Activated CD4-positive, alpha-beta memory T cell treated with anti-CD3 and anti-CD28 coated beads for 36 hours (primary cell): ENCODE measurements at regions not wholly inside any gene's neighbourhood (a gene's known extent, or its start where the extent isn't known, plus 50 kb on each side); places are given as distances from the start of the nearest gene placed in this dataset.
"Not testable (repeated sequence)": the region's sequence is repeated elsewhere in the genome, so short reads cannot be mapped to it uniquely, and the experiment has no call there.

ENCODE experiments used
- CTCF ChIA-PET: fragments of 350-600 bp; sonication (Branson Sonifier 250); formaldehyde crosslinking; loops from one replicate; lab custom pipeline; 2021; ENCODE audit warnings: antibody characterized with exemption, inconsistent platforms; lab: Charles Lee
- POLR2A ChIA-PET: fragments of 350-600 bp; sonication (Branson Sonifier 250); formaldehyde crosslinking; loops from one replicate; lab custom pipeline; 2021; ENCODE audit warnings: antibody characterized with exemption; lab: Charles Lee
- DNase-seq: peaks from one replicate; pipeline ENCODE4 v3.0.0-alpha.2; 2020
- H3K27ac Mint-ChIP-seq: one replicate; pipeline ENCODE4 v1.8.0; 2021; ENCODE audit warnings: mixed read lengths
- H3K27me3 Mint-ChIP-seq: one replicate; pipeline ENCODE4 v1.8.0; 2021; ENCODE audit warnings: mixed read lengths
- H3K36me3 Mint-ChIP-seq: one replicate; pipeline ENCODE4 v1.8.0; 2021; ENCODE audit warnings: mixed read lengths
- H3K4me1 Mint-ChIP-seq: one replicate; pipeline ENCODE4 v1.8.0; 2021; ENCODE audit warnings: low read depth, mixed read lengths
- H3K4me3 Mint-ChIP-seq: one replicate; pipeline ENCODE4 v1.8.0; 2021; ENCODE audit warnings: mild to moderate bottlenecking, mixed read lengths
- H3K9me3 Mint-ChIP-seq: one replicate; pipeline ENCODE4 v1.8.0; 2021; ENCODE audit warnings: mixed read lengths
- intact Hi-C: fragments of 100-400 bp; cut with micrococcal nuclease; formaldehyde crosslinking; loops from one replicate; pipeline ENCODE4 v1.15.1; 2023

GRCh38 chr16:79959226-79959625 is 358.7 kb upstream of the MAF start:
- Mint-ChIP-seq H3K4me1 (no peaks in the 10 kb centered on the region), H3K27me3 (peaks cover 11% of the 10 kb centered on the region), H3K36me3 (no peaks in the 10 kb centered on the region), H3K4me3 (no peak overlapping the region), H3K9me3 (no peaks in the 10 kb centered on the region), H3K27ac (no peak overlapping the region)
- POLR2A ChIA-PET: no interaction called here
- intact Hi-C loops: no loop called here
- CTCF ChIA-PET: no interaction called here
- DNase-seq: no peak

GRCh38 chr16:79954921-79955705 is 354.6 kb upstream of the MAF start:
- Mint-ChIP-seq H3K27ac (no peak overlapping the region), H3K4me1 (no peaks in the 10 kb centered on the region), H3K9me3 (no peaks in the 10 kb centered on the region), H3K36me3 (no peaks in the 10 kb centered on the region), H3K4me3 (no peak overlapping the region), H3K27me3 (peaks cover 5% of the 10 kb centered on the region)
- ChIA-PET CTCF (no interaction called here), POLR2A (no interaction called here)
- no peak for DNase-seq
- intact Hi-C loops: no loop called here

DNA sequence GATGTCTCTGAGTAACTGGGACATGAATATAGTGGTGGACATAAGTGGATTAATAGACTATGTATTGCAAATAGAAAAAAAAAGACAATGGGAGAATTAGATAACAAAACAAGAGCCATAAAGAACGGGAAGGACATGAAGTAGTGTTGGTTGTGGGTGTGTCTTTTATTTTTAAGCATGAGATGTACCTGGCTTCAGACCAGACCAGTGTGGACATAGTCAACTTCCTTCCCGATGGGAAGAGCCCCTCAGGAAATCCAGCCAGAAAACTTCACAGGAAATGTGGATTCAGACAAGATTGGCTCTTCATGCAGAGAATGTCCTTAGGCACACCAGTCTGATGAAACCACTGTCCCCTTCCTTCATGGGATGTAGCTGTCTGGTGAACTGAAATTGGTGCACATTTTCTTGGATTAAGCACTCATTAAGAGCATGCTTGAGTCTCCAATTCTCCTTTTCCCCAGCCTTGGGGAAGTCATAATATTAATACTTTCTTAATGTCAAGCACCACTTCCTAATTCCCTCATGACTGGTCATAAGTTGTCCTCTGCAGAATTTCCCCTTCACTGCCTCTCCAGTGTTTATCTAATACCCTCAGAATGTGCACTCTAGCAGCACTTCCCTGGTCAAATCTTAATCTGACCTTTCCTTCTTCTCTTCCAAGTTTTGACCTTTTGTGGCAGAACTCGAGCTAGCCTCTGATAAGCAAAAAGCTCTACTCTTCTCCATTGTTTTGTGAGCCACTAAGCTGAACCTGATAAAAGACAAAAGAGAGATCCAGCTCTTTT is 350.6 kb upstream of the MAF start:
- intact Hi-C loops: no loop called here
- POLR2A ChIA-PET: no interaction called here
- no peak overlapping the region for H3K4me3 Mint-ChIP-seq

DNA sequence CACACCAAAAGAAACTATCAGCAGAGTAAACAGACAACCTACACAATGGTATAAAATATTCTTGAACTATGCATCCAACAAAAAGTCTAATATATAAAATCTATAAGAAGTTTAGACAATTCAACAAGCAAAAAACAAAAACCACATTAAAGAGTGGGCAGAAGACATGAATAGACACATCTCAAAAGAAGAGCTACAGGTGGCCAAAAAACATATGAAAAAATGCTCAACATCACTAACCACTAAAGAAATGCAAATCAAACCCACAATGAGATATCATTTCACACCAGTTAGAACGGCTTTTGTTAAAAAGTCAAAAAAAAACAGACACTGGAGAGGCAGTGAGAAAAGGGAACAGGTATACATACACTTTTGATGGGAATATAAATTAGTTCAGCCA is 348.9 kb upstream of the MAF start:
- intact Hi-C loops: no loop called here
- ChIA-PET CTCF (no interaction called here), POLR2A (no interaction called here)
- Mint-ChIP-seq H3K9me3 (no peaks in the 10 kb centered on the region), H3K4me1 (no peaks in the 10 kb centered on the region), H3K27me3 (peaks cover 12% of the 10 kb centered on the region), H3K27ac (no peak overlapping the region), H3K4me3 (no peak overlapping the region), H3K36me3 (no peaks in the 10 kb centered on the region)
- DNase-seq: no peak

More for the DNA sequence above, 350.6 kb upstream of the MAF start:
- Mint-ChIP-seq H3K9me3 (no peaks in the 10 kb centered on the region), H3K4me1 (no peaks in the 10 kb centered on the region), H3K27me3 (peaks cover 12% of the 10 kb centered on the region), H3K36me3 (no peaks in the 10 kb centered on the region), H3K27ac (no peak overlapping the region)
- CTCF ChIA-PET: no interaction called here
- no peak for DNase-seq

- no peaks in the 10 kb centered on the region for H3K36me3 Mint-ChIP-seq
- no peaks in the 10 kb centered on the region for H3K9me3 Mint-ChIP-seq
- POLR2A ChIA-PET: no interaction called here
- H3K27me3 Mint-ChIP-seq: peaks cover 10% of the 10 kb centered on the region
- H3K4me1 Mint-ChIP-seq: no peaks in the 10 kb centered on the region
- no peak overlapping the region for H3K4me3 Mint-ChIP-seq
- no peak overlapping the region for H3K27ac Mint-ChIP-seq
- DNase-seq: no peak
- CTCF ChIA-PET: no interaction called here
- intact Hi-C loops: no loop called here
These were observed 347.2 kb upstream of the MAF start for GRCh38 chr16:79947771-79948170.

DNA sequence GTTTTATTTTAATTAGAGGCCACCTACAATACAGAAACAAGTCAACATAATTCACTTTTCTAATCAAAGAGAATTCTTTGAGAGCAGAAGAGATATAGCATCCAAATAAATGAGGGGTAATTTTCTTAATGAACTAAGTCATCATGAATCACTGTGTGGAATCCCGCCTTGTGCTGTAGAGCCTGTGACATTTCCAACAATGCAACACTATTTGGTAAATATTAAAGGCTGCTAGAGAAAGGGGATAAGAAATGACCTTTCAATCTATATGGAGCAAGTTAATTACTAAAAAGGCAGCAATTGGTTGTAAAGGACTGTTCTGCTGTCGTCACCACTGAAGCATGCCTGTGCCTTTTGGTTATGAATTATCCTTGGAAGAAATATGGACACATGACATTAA is 345.7 kb upstream of the MAF start:
- ChIA-PET POLR2A (no interaction called here), CTCF (no interaction called here)
- H3K4me1 Mint-ChIP-seq: no peaks in the 10 kb centered on the region
- H3K4me3 Mint-ChIP-seq: no peak overlapping the region
- no peak overlapping the region for H3K27ac Mint-ChIP-seq
- intact Hi-C loops: no loop called here
- H3K9me3 Mint-ChIP-seq: no peaks in the 10 kb centered on the region
- peaks cover 10% of the 10 kb centered on the region for H3K27me3 Mint-ChIP-seq
- no peaks in the 10 kb centered on the region for H3K36me3 Mint-ChIP-seq
- DNase-seq: no peak

DNA sequence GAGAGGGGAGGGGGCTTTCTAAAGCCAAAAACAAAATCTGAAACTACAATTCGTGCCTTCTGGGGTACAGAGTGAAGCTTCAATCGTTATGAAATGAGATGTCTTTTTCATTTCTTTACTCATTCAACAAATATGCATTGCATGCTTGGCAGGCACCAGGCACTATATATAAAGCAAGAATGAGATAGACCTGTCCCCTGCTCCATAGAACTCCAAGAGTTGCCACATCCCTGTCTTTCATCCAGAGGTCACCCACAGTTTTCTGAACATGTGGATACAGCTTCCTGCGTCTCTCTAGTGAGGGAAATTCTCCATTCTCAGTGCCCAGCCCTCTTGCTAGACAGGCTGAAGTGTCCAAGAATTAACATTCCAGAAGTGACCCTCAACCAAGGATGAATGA is 343.2 kb upstream of the MAF start:
- H3K9me3 Mint-ChIP-seq: no peaks in the 10 kb centered on the region
- H3K4me1 Mint-ChIP-seq: no peaks in the 10 kb centered on the region
- H3K27ac Mint-ChIP-seq: no peak overlapping the region
- peaks cover 8% of the 10 kb centered on the region for H3K27me3 Mint-ChIP-seq
- POLR2A ChIA-PET: no interaction called here
- DNase-seq: no peak
- intact Hi-C loops: no loop called here
- H3K36me3 Mint-ChIP-seq: no peaks in the 10 kb centered on the region
- CTCF ChIA-PET: no interaction called here
- H3K4me3 Mint-ChIP-seq: no peak overlapping the region

DNA sequence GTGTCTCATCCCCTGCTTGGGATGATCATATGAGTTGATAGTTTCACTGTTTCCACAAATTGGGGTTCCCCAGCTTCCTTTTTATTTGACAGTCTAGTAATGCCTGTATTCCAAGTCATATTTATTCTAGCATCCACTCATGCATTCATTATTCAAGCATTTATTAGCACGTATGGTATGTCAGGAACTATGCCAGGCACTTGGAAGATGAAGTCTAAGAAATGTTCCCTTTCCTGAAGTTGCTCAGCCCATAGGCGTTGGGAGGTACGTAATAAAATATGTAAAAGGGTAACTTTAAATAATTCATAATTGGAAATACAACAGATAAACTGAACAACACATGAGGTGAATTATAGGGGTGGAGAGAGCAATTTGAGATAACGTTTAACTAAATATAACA is 338.0 kb upstream of the MAF start:
- no peak for DNase-seq
- Mint-ChIP-seq H3K4me3 (no peak overlapping the region), H3K27ac (no peak overlapping the region), H3K36me3 (no peaks in the 10 kb centered on the region), H3K4me1 (no peaks in the 10 kb centered on the region), H3K27me3 (peaks cover 4% of the 10 kb centered on the region), H3K9me3 (no peaks in the 10 kb centered on the region)
- ChIA-PET CTCF (no interaction called here), POLR2A (no interaction called here)
- intact Hi-C loops: no loop called here

- CTCF ChIA-PET: interaction anchor here (0.7 kb wide), 1 partner anchor 1365 kb away, joined by 3 read pairs; no protein-coding TSS in a partner anchor
- DNase-seq, H3K27ac Mint-ChIP-seq, H3K27me3 Mint-ChIP-seq, H3K4me1 Mint-ChIP-seq, intact Hi-C loops, H3K36me3 Mint-ChIP-seq, H3K9me3 Mint-ChIP-seq, H3K4me3 Mint-ChIP-seq, POLR2A ChIA-PET: not testable (repeated sequence)
These were observed 337.1 kb upstream of the MAF start for GRCh38 chr16:79937671-79938070.

- DNase-seq: no peak
- peaks cover 1% of the 10 kb centered on the region for H3K27me3 Mint-ChIP-seq
- H3K36me3 Mint-ChIP-seq: no peaks in the 10 kb centered on the region
- intact Hi-C loops: no loop called here
- POLR2A ChIA-PET: no interaction called here
- H3K4me1 Mint-ChIP-seq: no peaks in the 10 kb centered on the region
- H3K4me3 Mint-ChIP-seq: no peak overlapping the region
- CTCF ChIA-PET: no interaction called here
- no peak overlapping the region for H3K27ac Mint-ChIP-seq
- H3K9me3 Mint-ChIP-seq: no peaks in the 10 kb centered on the region
These were observed 333.1 kb upstream of the MAF start for GRCh38 chr16:79933603-79934002.

DNA sequence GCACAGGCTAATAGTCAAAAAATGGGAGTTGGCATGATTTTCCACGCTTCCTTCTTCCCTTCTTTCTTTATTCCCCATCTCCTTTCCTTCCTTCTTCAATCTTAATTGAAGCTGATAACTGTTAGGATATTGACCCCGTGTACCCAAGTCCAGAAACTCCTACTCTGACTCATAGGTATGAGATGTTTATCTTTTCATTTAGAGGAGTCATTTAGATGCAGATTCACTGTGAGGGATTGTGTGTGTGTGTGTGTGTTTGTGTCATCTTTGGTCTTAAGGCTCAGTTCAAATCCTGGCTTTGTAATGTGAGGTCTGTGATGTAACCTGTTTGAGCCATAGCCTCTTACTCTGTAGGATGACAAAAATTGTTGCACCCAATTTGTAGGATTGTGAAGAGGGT is 332.0 kb upstream of the MAF start:
- intact Hi-C loops: no loop called here
- ChIA-PET CTCF (interaction anchor here (0.7 kb wide), 1 partner anchor 1466 kb away, joined by 5 read pairs; no protein-coding TSS in a partner anchor), POLR2A (no interaction called here)
- no peak for DNase-seq
- Mint-ChIP-seq H3K9me3 (no peaks in the 10 kb centered on the region), H3K27me3 (peaks cover 1% of the 10 kb centered on the region), H3K27ac (no peak overlapping the region), H3K36me3 (no peaks in the 10 kb centered on the region), H3K4me3 (no peak overlapping the region), H3K4me1 (no peaks in the 10 kb centered on the region)

DNA sequence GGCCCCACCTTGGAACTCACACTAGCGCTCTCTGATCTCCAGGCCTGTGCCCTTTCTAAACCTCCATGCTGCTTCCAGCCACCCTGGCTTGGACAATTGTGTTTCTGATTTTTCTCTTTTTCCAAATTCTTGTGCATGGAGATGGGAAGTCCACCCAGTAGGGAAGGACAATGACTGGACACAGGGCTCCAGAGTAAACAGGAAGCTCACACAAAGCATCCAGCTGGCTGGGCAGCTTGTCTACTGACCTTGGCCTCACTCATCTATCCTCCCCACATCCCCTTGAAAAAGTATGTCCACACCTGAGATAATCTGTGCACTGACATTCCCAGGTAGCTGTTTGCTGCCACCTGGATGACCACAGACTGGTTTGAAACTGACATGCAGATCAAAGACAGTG is 331.2 kb upstream of the MAF start:
- no peaks in the 10 kb centered on the region for H3K36me3 Mint-ChIP-seq
- no peaks in the 10 kb centered on the region for H3K9me3 Mint-ChIP-seq
- DNase-seq: no peak
- peaks cover 1% of the 10 kb centered on the region for H3K27me3 Mint-ChIP-seq
- H3K27ac Mint-ChIP-seq: no peak overlapping the region
- intact Hi-C loops: no loop called here
- H3K4me1 Mint-ChIP-seq: no peaks in the 10 kb centered on the region
- POLR2A ChIA-PET: no interaction called here
- CTCF ChIA-PET: no interaction called here
- no peak overlapping the region for H3K4me3 Mint-ChIP-seq
